ENCODE measurements at regions not wholly inside any gene's neighbourhood (a gene's known extent, or its start where the extent isn't known, plus 50 kb on each side); places are given as distances from the start of the nearest gene placed in this dataset.

DNA sequence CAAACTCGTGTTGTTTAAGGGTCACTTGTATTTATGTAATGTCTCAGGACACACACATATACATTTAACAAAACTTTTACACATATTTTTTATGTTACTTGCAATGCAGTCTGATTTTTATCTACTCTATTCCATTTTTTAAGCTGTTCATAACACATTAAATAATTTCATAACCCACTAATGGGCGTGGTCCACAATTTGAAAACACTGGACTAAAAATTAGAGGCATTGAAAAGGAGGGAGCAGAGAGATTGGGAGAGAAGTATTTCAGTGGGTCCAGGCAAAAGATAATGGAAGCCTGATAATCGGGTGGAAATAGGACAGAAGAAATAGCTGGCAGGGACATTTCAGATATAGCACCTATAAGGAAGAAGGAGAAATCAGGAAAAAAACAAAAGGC is 597.3 kb upstream of the CLINT1 start:
- TF ChIP-seq POLR2AphosphoS5 (IDR thresholded peaks at IDR 0.05; ENCODE audit: low read length) (no peak), MAX (IDR thresholded peaks at IDR 0.05; ENCODE audit: low read depth, low read length) (no peak), ZNF687 (IDR thresholded peaks at IDR 0.05) (no peak), HDGF (IDR thresholded peaks at IDR 0.05) (no peak), FOXK2 (IDR thresholded peaks at IDR 0.05) (no peak), MXI1 (IDR thresholded peaks at IDR 0.05; ENCODE audit: low read depth, low read length) (no peak), HCFC1 (IDR thresholded peaks at IDR 0.05; ENCODE audit: low read length) (no peak), NRF1 (conservative IDR thresholded peaks at IDR 0.05; ENCODE audit: low read depth, low read length) (no peak), ESRRA (IDR thresholded peaks at IDR 0.05; ENCODE audit: low read length) (no peak), CTCF (IDR thresholded peaks at IDR 0.05 in 2 of 3, conservative IDR thresholded peaks at IDR 0.05 in 1 of 3; ENCODE audit: control insufficient read depth in 2 of 3, extremely low read depth in 1 of 3, insufficient read depth in 1 of 3, low read depth in 3 of 3, low read length in 3 of 3) (no peak), ZBTB11 (CRISPR knock-in tag; IDR thresholded peaks at IDR 0.05) (no peak), SREBF1 (IDR thresholded peaks at IDR 0.05; ENCODE audit: low read length) (no peak)
- TF ChIP-seq, protein P1, sequence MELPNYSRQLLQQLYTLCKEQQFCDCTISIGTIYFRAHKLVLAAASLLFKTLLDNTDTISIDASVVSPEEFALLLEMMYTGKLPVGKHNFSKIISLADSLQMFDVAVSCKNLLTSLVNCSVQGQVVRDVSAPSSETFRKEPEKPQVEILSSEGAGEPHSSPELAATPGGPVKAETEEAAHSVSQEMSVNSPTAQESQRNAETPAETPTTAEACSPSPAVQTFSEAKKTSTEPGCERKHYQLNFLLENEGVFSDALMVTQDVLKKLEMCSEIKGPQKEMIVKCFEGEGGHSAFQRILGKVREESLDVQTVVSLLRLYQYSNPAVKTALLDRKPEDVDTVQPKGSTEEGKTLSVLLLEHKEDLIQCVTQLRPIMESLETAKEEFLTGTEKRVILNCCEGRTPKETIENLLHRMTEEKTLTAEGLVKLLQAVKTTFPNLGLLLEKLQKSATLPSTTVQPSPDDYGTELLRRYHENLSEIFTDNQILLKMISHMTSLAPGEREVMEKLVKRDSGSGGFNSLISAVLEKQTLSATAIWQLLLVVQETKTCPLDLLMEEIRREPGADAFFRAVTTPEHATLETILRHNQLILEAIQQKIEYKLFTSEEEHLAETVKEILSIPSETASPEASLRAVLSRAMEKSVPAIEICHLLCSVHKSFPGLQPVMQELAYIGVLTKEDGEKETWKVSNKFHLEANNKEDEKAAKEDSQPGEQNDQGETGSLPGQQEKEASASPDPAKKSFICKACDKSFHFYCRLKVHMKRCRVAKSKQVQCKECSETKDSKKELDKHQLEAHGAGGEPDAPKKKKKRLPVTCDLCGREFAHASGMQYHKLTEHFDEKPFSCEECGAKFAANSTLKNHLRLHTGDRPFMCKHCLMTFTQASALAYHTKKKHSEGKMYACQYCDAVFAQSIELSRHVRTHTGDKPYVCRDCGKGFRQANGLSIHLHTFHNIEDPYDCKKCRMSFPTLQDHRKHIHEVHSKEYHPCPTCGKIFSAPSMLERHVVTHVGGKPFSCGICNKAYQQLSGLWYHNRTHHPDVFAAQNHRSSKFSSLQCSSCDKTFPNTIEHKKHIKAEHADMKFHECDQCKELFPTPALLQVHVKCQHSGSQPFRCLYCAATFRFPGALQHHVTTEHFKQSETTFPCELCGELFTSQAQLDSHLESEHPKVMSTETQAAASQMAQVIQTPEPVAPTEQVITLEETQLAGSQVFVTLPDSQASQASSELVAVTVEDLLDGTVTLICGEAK (IDR thresholded peaks at IDR 0.05; ENCODE audit: borderline replicate concordance): no peak
